Renal cortex interstitium (tissue), 11 donors: ENCODE measurements at regions not wholly inside any gene's neighbourhood (a gene's known extent, or its start where the extent isn't known, plus 50 kb on each side); places are given as distances from the start of the nearest gene placed in this dataset.

Experiments
- DNase-seq, 11 donors: peaks; one replicate each; pipeline ENCODE4 v3.0.0-alpha.2; 2013; ENCODE audit warnings: low read depth in 9 of 11, low spot score in 4 of 11; ENCODE audit errors: extremely low read depth in 1 of 11

GRCh38 chr20:57900226-57900905 lies 190.6 kb upstream of the PMEPA1 start:
- DNase-seq: no peak

- DNase-seq: no peak
Observed at GRCh38 chr20:57899554-57899953, 189.7 kb upstream of the PMEPA1 start.

GRCh38 chr20:57898332-57898731 lies 188.5 kb upstream of the PMEPA1 start:
- DNase-seq: no peak

- no peak for DNase-seq
Observed at GRCh38 chr20:57897891-57898290, 188.1 kb upstream of the PMEPA1 start.

GRCh38 chr20:57897156-57897874 lies 187.5 kb upstream of the PMEPA1 start:
- DNase-seq: no peak

GRCh38 chr20:57896563-57896962 lies 186.7 kb upstream of the PMEPA1 start:
- no peak for DNase-seq

GRCh38 chr20:57896017-57896416 lies 186.2 kb upstream of the PMEPA1 start:
- DNase-seq: no peak

GRCh38 chr20:57895161-57895855 lies 185.5 kb upstream of the PMEPA1 start:
- DNase-seq: no peak

- DNase-seq: no peak
Observed at GRCh38 chr20:57894522-57894921, 184.7 kb upstream of the PMEPA1 start.

- DNase-seq: no peak
Observed at GRCh38 chr20:57894096-57894495, 184.3 kb upstream of the PMEPA1 start.

GRCh38 chr20:57893366-57893999 lies 183.7 kb upstream of the PMEPA1 start:
- DNase-seq: no peak

- no peak for DNase-seq
Observed at GRCh38 chr20:57892471-57892870, 182.7 kb upstream of the PMEPA1 start.

- no peak for DNase-seq
Observed at GRCh38 chr20:57891014-57891413, 181.2 kb upstream of the PMEPA1 start.

- no peak for DNase-seq
Observed at GRCh38 chr20:57890202-57890800, 180.5 kb upstream of the PMEPA1 start.

- no peak for DNase-seq
Observed at GRCh38 chr20:57888591-57888990, 178.8 kb upstream of the PMEPA1 start.

GRCh38 chr20:57884956-57885355 lies 175.1 kb upstream of the PMEPA1 start:
- DNase-seq: no peak

GRCh38 chr20:57883761-57884160 lies 173.9 kb upstream of the PMEPA1 start:
- DNase-seq: no peak

- DNase-seq: no peak
Observed at GRCh38 chr20:57883224-57883623, 173.4 kb upstream of the PMEPA1 start.

- no peak for DNase-seq
Observed at GRCh38 chr20:57882451-57883161, 172.8 kb upstream of the PMEPA1 start.
